Astrocyte (in vitro differentiated cells and primary cell): ENCODE measurements at regions not wholly inside any gene's neighbourhood (a gene's known extent, or its start where the extent isn't known, plus 50 kb on each side); places are given as distances from the start of the nearest gene placed in this dataset.
A peak's percentile ranks its signal among the peaks of the same experiment; 100 is the strongest.

Experiments
- DNase-seq: peaks from one replicate; pipeline ENCODE4 v3.0.0-alpha.2; 2010; ENCODE audit warnings: low read depth
- FAIRE-seq: peaks from 2 replicates; lab custom pipeline; 2011; peaks lifted over from hg19 to GRCh38; lab: Jason Lieb, UNC
- H2AFZ ChIP-seq: 2 replicates; pipeline ENCODE4 v1.6.0; 2012; ENCODE audit warnings: low read depth, low read length, inconsistent platforms
- H3K27ac ChIP-seq: 2 replicates; pipeline ENCODE4 v1.5.1; 2011; ENCODE audit warnings: low read depth, low read length, inconsistent platforms
- H3K27me3 ChIP-seq: 2 replicates; pipeline ENCODE4 v1.6.0; 2011; ENCODE audit warnings: low read length, inconsistent platforms; ENCODE audit not compliant: insufficient read depth
- H3K36me3 ChIP-seq: 2 replicates; pipeline ENCODE4 v1.5.1; 2011; ENCODE audit warnings: low read length, inconsistent platforms; ENCODE audit not compliant: insufficient read depth
- H3K4me1 ChIP-seq: 2 replicates; pipeline ENCODE4 v1.5.1; 2011; ENCODE audit warnings: low read length, inconsistent platforms; ENCODE audit not compliant: insufficient read depth
- H3K4me2 ChIP-seq: 2 replicates; pipeline ENCODE4 v1.6.0; 2012; ENCODE audit warnings: low read length, inconsistent platforms
- H3K4me3 ChIP-seq: 2 replicates; pipeline ENCODE4 v1.5.1; 2011; ENCODE audit warnings: low read depth, mild to moderate bottlenecking, low read length, inconsistent platforms; ENCODE audit not compliant: insufficient read depth
- H3K79me2 ChIP-seq: 2 replicates; pipeline ENCODE4 v1.6.0; 2012; ENCODE audit warnings: mild to moderate bottlenecking, low read length, inconsistent platforms; ENCODE audit not compliant: insufficient read depth
- H3K9ac ChIP-seq: 2 replicates; pipeline ENCODE4 v1.6.0; 2012; ENCODE audit warnings: mild to moderate bottlenecking, low read length, inconsistent platforms
- H3K9me3 ChIP-seq: 2 replicates; pipeline ENCODE4 v1.5.1; 2012; ENCODE audit warnings: low read depth, mild to moderate bottlenecking, low read length, inconsistent platforms; ENCODE audit not compliant: insufficient read depth
- H4K20me1 ChIP-seq: 2 replicates; pipeline ENCODE4 v1.6.0; 2012; ENCODE audit warnings: low read length, inconsistent platforms; ENCODE audit not compliant: insufficient read depth
- H3K27ac Mint-ChIP-seq: one replicate; pipeline ENCODE4 v1.8.0; 2021; ENCODE audit warnings: mild to moderate bottlenecking, mixed read lengths; ENCODE audit not compliant: unreplicated experiment
- H3K27me3 Mint-ChIP-seq: one replicate; pipeline ENCODE4 v1.8.0; 2021; ENCODE audit warnings: low read depth, mixed read lengths; ENCODE audit not compliant: unreplicated experiment
- H3K36me3 Mint-ChIP-seq: one replicate; pipeline ENCODE4 v1.8.0; 2021; ENCODE audit warnings: low read depth, mixed read lengths; ENCODE audit not compliant: unreplicated experiment
- H3K4me1 Mint-ChIP-seq: one replicate; pipeline ENCODE4 v1.8.0; 2021; ENCODE audit warnings: low read depth, mixed read lengths; ENCODE audit not compliant: unreplicated experiment
- H3K4me3 Mint-ChIP-seq: one replicate; pipeline ENCODE4 v1.8.0; 2021; ENCODE audit warnings: mild to moderate bottlenecking, moderate library complexity, mixed read lengths; ENCODE audit not compliant: unreplicated experiment
- H3K9me3 Mint-ChIP-seq: one replicate; pipeline ENCODE4 v1.8.0; 2021; ENCODE audit warnings: mild to moderate bottlenecking, mixed read lengths; ENCODE audit not compliant: unreplicated experiment
- CTCF ChIP-seq: IDR thresholded peaks from 2 replicates; pipeline ENCODE4 v1.5.1; 2011; ENCODE audit warnings: low read depth, mild to moderate bottlenecking, inconsistent platforms, low read length, moderate library complexity; ENCODE audit not compliant: insufficient read depth
- EZH2 ChIP-seq: IDR thresholded peaks from 2 replicates; pipeline ENCODE4 v1.6.1; 2012; ENCODE audit warnings: mild to moderate bottlenecking, low read length, inconsistent platforms; ENCODE audit not compliant: insufficient read depth

- peak overlapping the region; percentile 59 for H3K4me2 ChIP-seq
- H4K20me1 ChIP-seq, result no peaks in the 10 kb centered on the region
- H3K27ac Mint-ChIP-seq, result peak overlapping the region; percentile 60
- peaks cover 7% of the 10 kb centered on the region for H3K4me1 ChIP-seq
- H3K9me3 Mint-ChIP-seq, result peaks cover 5% of the 10 kb centered on the region
- peak overlapping the region; percentile 39 for H3K27ac ChIP-seq
- peak; percentile 96 for DNase-seq
- H3K9me3 ChIP-seq, result no peaks in the 10 kb centered on the region
- H3K36me3 ChIP-seq, result no peaks in the 10 kb centered on the region
- H3K27me3 ChIP-seq, result no peaks in the 10 kb centered on the region
- peak overlapping the region; percentile 51 for H3K9ac ChIP-seq
- TF ChIP-seq CTCF (no peak), EZH2 (no peak)
- peaks cover 24% of the 10 kb centered on the region for H3K4me1 Mint-ChIP-seq
- no peak for FAIRE-seq
- peak overlapping the region; percentile 64 for H2AFZ ChIP-seq
- no peaks in the 10 kb centered on the region for H3K36me3 Mint-ChIP-seq
- no peaks in the 10 kb centered on the region for H3K27me3 Mint-ChIP-seq
- H3K4me3 ChIP-seq, result no peak overlapping the region
- no peaks in the 10 kb centered on the region for H3K79me2 ChIP-seq
- H3K4me3 Mint-ChIP-seq, result no peak overlapping the region
Observed at GRCh38 chr4:128635141-128635954, 174.2 kb upstream of the JADE1 start.

- H3K4me1 Mint-ChIP-seq, result peaks cover 17% of the 10 kb centered on the region
- no peak overlapping the region for H3K9ac ChIP-seq
- TF ChIP-seq CTCF (no peak), EZH2 (no peak)
- no peaks in the 10 kb centered on the region for H3K27me3 ChIP-seq
- no peak overlapping the region for H3K27ac Mint-ChIP-seq
- no peaks in the 10 kb centered on the region for H3K27me3 Mint-ChIP-seq
- no peaks in the 10 kb centered on the region for H3K9me3 ChIP-seq
- no peaks in the 10 kb centered on the region for H3K36me3 ChIP-seq
- H4K20me1 ChIP-seq, result no peaks in the 10 kb centered on the region
- no peak overlapping the region for H3K4me3 Mint-ChIP-seq
- DNase-seq (no peak), FAIRE-seq (no peak)
- H3K79me2 ChIP-seq, result no peaks in the 10 kb centered on the region
- H3K4me3 ChIP-seq, result no peak overlapping the region
- no peak overlapping the region for H2AFZ ChIP-seq
- H3K27ac ChIP-seq, result no peak overlapping the region
- peaks cover 3% of the 10 kb centered on the region for H3K9me3 Mint-ChIP-seq
- H3K4me2 ChIP-seq, result no peak overlapping the region
- H3K4me1 ChIP-seq, result peaks cover 7% of the 10 kb centered on the region
- H3K36me3 Mint-ChIP-seq, result no peaks in the 10 kb centered on the region
Observed at GRCh38 chr4:128633067-128633466, 176.4 kb upstream of the JADE1 start.

- no peak overlapping the region for H3K27ac ChIP-seq
- no peaks in the 10 kb centered on the region for H3K36me3 Mint-ChIP-seq
Observed at GRCh38 chr4:128630871-128631270, 178.6 kb upstream of the JADE1 start.

More at GRCh38 chr4:128630871-128631270, 178.6 kb upstream of the JADE1 start:
- no peak overlapping the region for H3K27ac Mint-ChIP-seq
- H3K4me3 Mint-ChIP-seq, result no peak overlapping the region
- Histone ChIP-seq H4K20me1 (no peaks in the 10 kb centered on the region), H3K9ac (no peak overlapping the region), H3K4me1 (peaks cover 6% of the 10 kb centered on the region), H2AFZ (no peak overlapping the region), H3K9me3 (no peaks in the 10 kb centered on the region), H3K79me2 (no peaks in the 10 kb centered on the region), H3K27me3 (no peaks in the 10 kb centered on the region), H3K36me3 (no peaks in the 10 kb centered on the region), H3K4me3 (no peak overlapping the region), H3K4me2 (no peak overlapping the region)
- H3K27me3 Mint-ChIP-seq, result no peaks in the 10 kb centered on the region
- no peak for TF ChIP-seq EZH2
- no peak for TF ChIP-seq CTCF
- H3K4me1 Mint-ChIP-seq, result peaks cover 12% of the 10 kb centered on the region
- FAIRE-seq (no peak), DNase-seq (peak; percentile 62)
- H3K9me3 Mint-ChIP-seq, result peaks cover 3% of the 10 kb centered on the region
